ENCODE measurements at regions not wholly inside any gene's neighbourhood (a gene's known extent, or its start where the extent isn't known, plus 50 kb on each side); places are given as distances from the start of the nearest gene placed in this dataset.

- TF ChIP-seq CTCF (IDR thresholded peaks at IDR 0.05; ENCODE audit: low read length) (no peak), EZH2phosphoT487 (IDR thresholded peaks at IDR 0.05; ENCODE audit: low read length) (no peak)
Measured at GRCh38 chr2:82155469-82155868, 1850.9 kb upstream of the LRRTM1 start.
